Effector memory CD8-positive, alpha-beta T cell (primary cell): ENCODE measurements at regions not wholly inside any gene's neighbourhood (a gene's known extent, or its start where the extent isn't known, plus 50 kb on each side); places are given as distances from the start of the nearest gene placed in this dataset.

Experiments used
- ATAC-seq: fragments of 150-1000 bp; cut with Tn5 transposase; replicated peaks from 2 replicates; pipeline ENCODE4 v1.10.0; 2021; ENCODE audit warnings: mild to moderate bottlenecking, moderate library complexity
- DNase-seq, 3 experiments: peaks; one replicate each; pipeline ENCODE4 v3.0.0; 2021
- H3K27ac Mint-ChIP-seq, 2 donors: one replicate each; pipeline ENCODE4 v1.8.0; 2022; ENCODE audit warnings: mild to moderate bottlenecking in 2 of 2, mixed read lengths in 2 of 2, moderate library complexity in 2 of 2
- H3K27me3 Mint-ChIP-seq, 2 donors: one replicate each; pipeline ENCODE4 v1.8.0; 2022; ENCODE audit warnings: mixed read lengths in 2 of 2
- H3K36me3 Mint-ChIP-seq: one replicate; pipeline ENCODE4 v1.8.0; 2022; ENCODE audit warnings: mild to moderate bottlenecking, moderate library complexity, mixed read lengths; ENCODE audit not compliant: insufficient read depth
- H3K4me1 Mint-ChIP-seq, 2 donors: one replicate each; pipeline ENCODE4 v1.8.0; 2022; ENCODE audit warnings: low read depth in 2 of 2, mixed read lengths in 2 of 2
- H3K4me3 Mint-ChIP-seq, 2 donors: one replicate each; pipeline ENCODE4 v1.8.0; 2022; ENCODE audit warnings: mild to moderate bottlenecking in 2 of 2, mixed read lengths in 2 of 2, moderate library complexity in 2 of 2
- H3K9me3 Mint-ChIP-seq, 2 donors: one replicate each; pipeline ENCODE4 v1.8.0; 2022; ENCODE audit warnings: mixed read lengths in 2 of 2

DNA sequence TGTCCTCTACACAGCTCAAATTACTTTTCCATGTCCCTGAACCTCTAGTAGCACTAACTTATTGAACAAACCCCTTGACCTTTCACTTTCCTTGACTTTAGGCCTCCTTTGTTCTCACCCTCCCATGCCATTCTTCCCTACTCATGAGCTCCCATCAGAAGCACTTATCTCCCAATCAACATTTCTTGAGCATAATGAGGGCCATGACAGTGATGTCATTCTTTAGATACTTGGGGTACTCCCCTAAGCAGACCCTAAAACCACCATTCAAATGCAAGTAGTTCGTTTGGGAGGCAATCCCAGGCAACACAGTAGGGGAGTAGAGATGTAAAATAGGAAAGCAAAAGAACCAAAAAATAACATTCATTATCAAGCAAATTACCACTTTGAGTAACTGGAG lies 115.9 kb upstream of the ARHGAP28 start:
- no peaks in the 10 kb centered on the region for H3K4me1 Mint-ChIP-seq
- DNase-seq (no peak), ATAC-seq (no peak)
- peaks cover 20 to 49% of the 10 kb centered on the region in 2 donors for H3K9me3 Mint-ChIP-seq
- no peaks in the 10 kb centered on the region for H3K27me3 Mint-ChIP-seq
- no peak overlapping the region for H3K27ac Mint-ChIP-seq
- H3K4me3 Mint-ChIP-seq: no peak overlapping the region
- no peaks in the 10 kb centered on the region for H3K36me3 Mint-ChIP-seq

DNA sequence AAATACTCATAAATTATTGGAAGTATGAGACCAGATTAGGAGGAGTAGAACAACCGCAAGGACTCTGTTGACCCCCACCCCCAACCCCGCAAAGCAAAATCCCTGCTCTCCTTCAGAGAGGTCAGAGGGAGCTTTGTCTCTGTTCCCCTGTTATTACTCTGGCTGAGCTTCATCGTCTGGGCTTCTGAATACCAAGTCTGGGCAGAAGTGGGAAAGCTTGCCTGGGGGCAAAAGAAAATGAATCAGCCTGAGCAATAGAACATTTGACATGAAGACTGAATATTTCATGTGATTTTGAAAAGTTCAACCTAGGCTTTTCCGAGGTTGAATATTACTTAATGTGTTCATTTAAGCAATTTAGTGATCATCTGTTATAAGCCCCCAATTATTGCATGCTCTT lies 114.6 kb upstream of the ARHGAP28 start:
- no peak for DNase-seq
- H3K4me3 Mint-ChIP-seq: no peak overlapping the region

DNA sequence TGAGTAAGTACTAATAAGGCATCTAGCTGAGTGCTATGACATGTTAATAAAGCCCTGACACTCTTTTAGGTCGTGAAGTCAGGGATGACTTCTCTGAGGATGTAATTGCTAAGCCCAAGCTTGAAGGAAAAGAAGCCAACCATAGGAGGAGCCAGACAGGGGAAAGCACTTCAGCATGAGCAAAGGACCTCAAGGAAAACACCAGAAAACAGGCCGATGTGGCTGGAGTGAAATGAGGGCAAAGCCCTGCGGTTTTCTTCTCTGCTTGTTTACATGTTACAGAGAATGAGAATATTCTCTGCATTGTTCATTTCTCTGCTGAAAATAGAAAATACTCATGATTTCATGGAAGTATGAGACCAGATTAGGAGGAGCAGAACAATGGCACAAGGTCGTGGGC lies 112.5 kb upstream of the ARHGAP28 start:
- no peak overlapping the region for H3K4me3 Mint-ChIP-seq
- peaks cover 21 to 40% of the 10 kb centered on the region in 2 donors for H3K9me3 Mint-ChIP-seq
- H3K27me3 Mint-ChIP-seq: no peaks in the 10 kb centered on the region
- no peaks in the 10 kb centered on the region for H3K4me1 Mint-ChIP-seq
- ATAC-seq: no peak
- H3K27ac Mint-ChIP-seq: no peak overlapping the region
- no peak for DNase-seq
- no peaks in the 10 kb centered on the region for H3K36me3 Mint-ChIP-seq

More for the DNA sequence above, 114.6 kb upstream of the ARHGAP28 start:
- Mint-ChIP-seq H3K27ac (no peak overlapping the region), H3K9me3 (peaks cover 21 to 52% of the 10 kb centered on the region in 2 donors), H3K36me3 (no peaks in the 10 kb centered on the region), H3K4me1 (no peaks in the 10 kb centered on the region), H3K27me3 (no peaks in the 10 kb centered on the region)
- ATAC-seq: no peak

DNA sequence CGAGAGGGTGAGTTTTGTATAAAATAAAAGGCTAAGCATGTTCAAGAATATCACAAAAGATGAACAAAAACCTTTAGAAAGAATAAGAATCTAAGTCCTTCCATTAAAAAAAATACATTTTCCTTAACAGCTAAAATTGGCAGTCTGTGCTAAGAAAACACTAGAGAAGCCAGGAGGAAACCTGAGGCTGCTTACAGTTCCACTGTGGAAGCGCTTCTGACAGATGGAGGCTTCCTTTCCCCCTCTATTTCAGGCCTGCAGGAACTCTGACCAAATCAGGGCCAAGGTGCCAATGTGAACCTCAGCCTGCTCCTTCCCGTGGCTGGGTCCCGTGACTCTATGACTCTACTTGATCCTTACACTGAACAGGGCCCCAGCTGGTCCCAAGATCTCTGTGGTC lies 108.1 kb upstream of the ARHGAP28 start:
- ATAC-seq: no peak
- Mint-ChIP-seq H3K9me3 (peaks cover 10 to 28% of the 10 kb centered on the region in 2 donors), H3K4me3 (no peak overlapping the region), H3K36me3 (no peaks in the 10 kb centered on the region), H3K27ac (no peak overlapping the region), H3K4me1 (no peaks in the 10 kb centered on the region), H3K27me3 (no peaks in the 10 kb centered on the region)
- no peak for DNase-seq

DNA sequence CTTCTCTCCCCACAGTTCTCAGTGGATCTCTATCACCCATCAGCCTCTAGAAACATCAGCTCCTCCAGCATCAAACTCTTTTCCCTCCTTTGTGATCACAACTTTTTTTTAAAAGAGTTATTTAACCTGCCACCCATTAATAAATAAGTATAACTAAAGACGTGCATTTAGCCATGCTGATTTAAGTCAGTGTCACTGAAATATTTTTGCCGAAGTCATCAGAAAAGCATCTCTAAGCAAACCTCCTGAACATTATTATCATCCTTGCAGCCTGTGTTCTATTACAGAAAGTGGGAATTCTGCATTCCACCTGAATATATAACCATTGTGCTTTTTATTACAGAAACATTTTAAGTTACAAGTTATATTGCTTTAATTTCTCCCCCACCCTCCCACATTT lies 106.2 kb upstream of the ARHGAP28 start:
- DNase-seq (no peak), ATAC-seq (no peak)
- Mint-ChIP-seq H3K27ac (no peak overlapping the region), H3K4me1 (no peaks in the 10 kb centered on the region), H3K27me3 (no peaks in the 10 kb centered on the region), H3K4me3 (no peak overlapping the region), H3K36me3 (no peaks in the 10 kb centered on the region), H3K9me3 (peaks cover 6 to 20% of the 10 kb centered on the region in 2 donors)

DNA sequence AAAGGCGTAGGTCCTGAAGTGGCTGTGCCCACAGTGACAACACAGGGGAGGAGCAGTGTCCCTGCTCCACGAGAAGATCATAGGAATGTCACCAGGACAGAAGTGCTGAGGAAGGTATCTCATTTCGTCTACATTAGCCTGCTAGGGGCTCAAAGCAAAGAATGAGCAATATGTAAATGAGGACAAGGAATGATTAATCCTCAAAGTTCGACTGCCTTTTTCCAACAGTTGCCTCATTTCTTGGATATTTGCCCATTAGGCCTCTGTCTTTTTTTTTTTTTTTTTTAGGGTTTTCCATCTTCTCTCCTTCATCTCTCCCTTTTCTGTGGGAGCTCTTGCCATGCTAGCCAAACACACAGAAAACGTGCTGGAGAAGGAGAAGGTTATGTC lies 105.2 kb upstream of the ARHGAP28 start:
- DNase-seq: no peak
- H3K27me3 Mint-ChIP-seq: no peaks in the 10 kb centered on the region
- H3K36me3 Mint-ChIP-seq: no peaks in the 10 kb centered on the region
- peaks cover 2 to 11% of the 10 kb centered on the region in 2 donors for H3K9me3 Mint-ChIP-seq
- ATAC-seq: no peak
- no peak overlapping the region for H3K27ac Mint-ChIP-seq
- H3K4me1 Mint-ChIP-seq: no peaks in the 10 kb centered on the region
- H3K4me3 Mint-ChIP-seq: no peak overlapping the region

DNA sequence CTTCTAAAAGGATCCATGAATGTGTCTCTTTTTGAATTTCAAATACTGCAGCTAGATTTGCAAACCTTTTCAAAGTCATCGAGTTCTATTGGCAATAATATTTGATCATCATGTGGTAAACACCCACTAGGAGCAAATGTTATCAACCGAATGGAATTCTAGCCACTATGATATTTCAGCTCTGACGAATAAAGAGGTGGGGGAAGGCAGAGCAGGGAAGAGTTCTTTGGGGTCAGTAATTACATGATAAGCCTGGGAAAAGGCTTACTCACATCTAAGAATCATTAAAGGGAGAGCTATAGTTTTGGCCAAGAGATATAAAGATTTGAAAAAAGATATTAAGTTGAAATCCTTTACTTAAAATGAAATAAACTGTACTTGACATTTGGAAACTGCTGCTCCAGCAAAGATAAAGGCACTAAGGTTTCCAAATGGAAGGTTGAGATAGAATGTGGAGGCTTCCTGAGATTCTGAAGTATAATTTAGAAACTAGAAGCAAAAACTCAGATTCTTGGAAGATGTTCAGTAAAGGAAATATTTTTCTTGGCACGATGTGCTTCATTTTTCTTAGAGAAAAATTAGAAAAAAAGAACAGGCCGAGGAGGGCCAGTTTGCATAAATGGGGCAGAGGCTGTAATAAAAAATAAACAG lies 104.7 kb upstream of the ARHGAP28 start:
- no peak for DNase-seq
- no peak overlapping the region for H3K27ac Mint-ChIP-seq
- no peaks in the 10 kb centered on the region for H3K4me1 Mint-ChIP-seq
- H3K27me3 Mint-ChIP-seq: no peaks in the 10 kb centered on the region
- no peaks in the 10 kb centered on the region for H3K36me3 Mint-ChIP-seq
- no peak overlapping the region for H3K4me3 Mint-ChIP-seq
- H3K9me3 Mint-ChIP-seq: peaks cover 2 to 8% of the 10 kb centered on the region in 2 donors
- ATAC-seq: no peak

DNA sequence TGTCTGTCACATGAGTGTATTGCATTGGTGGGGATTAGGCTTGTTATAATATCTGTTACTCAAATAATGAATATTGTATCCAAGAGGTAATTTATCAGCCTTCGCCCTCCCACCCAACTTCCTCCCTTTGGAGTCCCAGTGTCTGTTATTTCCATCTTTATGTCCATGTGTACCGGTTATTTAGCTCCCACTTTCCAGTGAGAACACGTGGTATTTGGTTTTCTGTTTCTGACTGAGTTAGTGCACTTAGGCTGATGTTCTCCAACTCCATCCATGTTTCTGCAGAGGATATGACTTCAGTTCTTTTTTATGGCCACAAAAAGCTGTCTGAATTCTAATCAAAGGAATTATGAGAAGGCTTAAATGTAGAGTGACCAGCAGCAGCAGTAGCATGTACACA lies 104.0 kb upstream of the ARHGAP28 start:
- Mint-ChIP-seq H3K36me3 (no peaks in the 10 kb centered on the region), H3K9me3 (peaks cover 2 to 8% of the 10 kb centered on the region in 2 donors), H3K27me3 (no peaks in the 10 kb centered on the region), H3K4me1 (no peaks in the 10 kb centered on the region), H3K27ac (no peak overlapping the region), H3K4me3 (no peak overlapping the region)
- no peak for ATAC-seq
- no peak for DNase-seq

DNA sequence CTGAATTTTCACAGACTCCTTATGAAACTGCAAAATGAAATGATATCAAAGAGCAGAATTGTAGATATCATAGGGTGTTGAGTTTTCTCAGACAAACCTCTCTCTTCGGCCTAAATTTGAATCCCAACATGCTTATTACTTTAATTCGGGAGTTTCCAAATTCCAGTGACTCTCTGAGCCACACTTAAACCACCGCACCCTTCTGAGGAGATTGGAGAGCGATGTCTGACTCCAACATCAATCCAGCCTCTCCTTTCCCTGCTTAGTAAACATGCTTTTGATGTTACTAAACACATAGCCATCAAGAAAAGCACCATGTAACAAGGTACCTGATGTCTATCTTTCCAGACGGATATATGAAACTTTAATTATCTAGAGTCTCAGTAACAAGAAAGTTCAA lies 103.1 kb upstream of the ARHGAP28 start:
- ATAC-seq (no peak), DNase-seq (no peak)
- H3K27me3 Mint-ChIP-seq: no peaks in the 10 kb centered on the region
- no peak overlapping the region for H3K27ac Mint-ChIP-seq
- H3K9me3 Mint-ChIP-seq: peaks cover 2 to 8% of the 10 kb centered on the region in 2 donors
- H3K4me3 Mint-ChIP-seq: no peak overlapping the region
- no peaks in the 10 kb centered on the region for H3K4me1 Mint-ChIP-seq
- no peaks in the 10 kb centered on the region for H3K36me3 Mint-ChIP-seq

DNA sequence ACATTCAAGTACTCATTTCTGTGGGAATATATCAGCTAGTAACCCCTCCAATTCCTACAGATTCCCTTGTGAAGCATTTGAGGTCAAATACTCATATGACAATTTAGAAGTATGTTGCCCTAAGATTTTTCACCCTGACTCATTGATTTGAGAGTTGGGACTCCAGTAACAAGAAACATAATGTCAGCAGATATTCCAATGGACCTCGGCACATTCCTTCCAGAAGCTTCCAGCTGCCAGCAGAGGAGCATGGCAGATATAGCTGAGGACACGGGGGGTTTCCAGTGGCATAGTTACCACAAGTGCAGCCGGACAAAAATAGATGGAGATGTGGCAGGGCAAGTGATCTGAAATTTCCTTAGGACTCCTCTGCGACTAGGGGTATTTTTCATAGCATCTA lies 101.9 kb upstream of the ARHGAP28 start:
- H3K27ac Mint-ChIP-seq: no peak overlapping the region
- H3K36me3 Mint-ChIP-seq: no peaks in the 10 kb centered on the region
- H3K9me3 Mint-ChIP-seq: peaks cover 2 to 8% of the 10 kb centered on the region in 2 donors
- DNase-seq (no peak), ATAC-seq (no peak)
- H3K27me3 Mint-ChIP-seq: no peaks in the 10 kb centered on the region
- H3K4me3 Mint-ChIP-seq: no peak overlapping the region
- no peaks in the 10 kb centered on the region for H3K4me1 Mint-ChIP-seq

DNA sequence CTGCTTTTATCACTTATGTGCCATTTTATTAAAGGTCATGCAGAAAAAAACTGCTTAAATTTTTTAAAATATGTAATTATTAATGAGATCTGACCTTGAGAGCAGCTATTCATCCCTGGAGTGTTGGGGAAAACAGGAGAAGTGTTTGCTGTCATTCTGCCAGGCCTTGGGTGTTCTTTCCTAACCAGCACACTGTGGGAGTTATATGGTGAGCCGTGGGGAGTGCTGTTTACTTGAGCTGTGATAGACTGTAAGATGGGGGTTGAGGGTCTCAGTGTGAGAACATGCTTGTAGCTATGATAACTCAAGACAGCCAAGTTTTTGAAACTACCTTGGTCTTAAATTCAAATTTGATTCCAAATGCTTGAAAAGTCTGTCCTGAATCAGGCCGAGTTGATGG lies 101.3 kb upstream of the ARHGAP28 start:
- Mint-ChIP-seq H3K27ac (no peak overlapping the region), H3K27me3 (no peaks in the 10 kb centered on the region), H3K36me3 (no peaks in the 10 kb centered on the region), H3K4me1 (no peaks in the 10 kb centered on the region), H3K4me3 (no peak overlapping the region), H3K9me3 (peaks cover 4 to 8% of the 10 kb centered on the region in 2 donors)
- DNase-seq (no peak), ATAC-seq (no peak)

DNA sequence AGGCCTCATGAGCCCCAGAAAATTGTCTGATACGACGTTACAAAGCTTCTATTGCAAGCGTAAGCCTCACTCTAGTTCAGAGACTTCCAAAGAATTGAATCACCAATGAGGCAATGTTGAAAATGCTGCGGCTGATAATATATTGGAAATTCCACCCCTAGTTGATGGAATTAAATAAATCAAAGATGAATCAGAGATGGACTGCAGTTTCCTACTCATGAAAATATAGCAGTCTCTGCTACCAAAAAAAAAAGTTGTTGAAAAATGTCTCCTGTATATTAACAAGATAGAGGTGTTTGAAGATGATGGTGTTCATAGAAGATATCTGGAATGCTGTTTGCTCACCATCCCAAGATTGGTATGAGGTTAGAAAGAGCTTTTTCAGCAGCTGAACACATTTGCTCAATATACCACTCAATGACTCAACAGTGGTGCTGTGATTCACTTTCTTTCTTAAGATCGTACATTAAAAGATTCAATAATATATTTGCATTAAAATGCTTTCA lies 99.8 kb upstream of the ARHGAP28 start:
- no peaks in the 10 kb centered on the region for H3K27me3 Mint-ChIP-seq
- no peak overlapping the region for H3K27ac Mint-ChIP-seq
- H3K36me3 Mint-ChIP-seq: no peaks in the 10 kb centered on the region
- ATAC-seq (no peak), DNase-seq (no peak)
- H3K9me3 Mint-ChIP-seq: peaks cover 4 to 5% of the 10 kb centered on the region in 2 donors
- H3K4me3 Mint-ChIP-seq: no peak overlapping the region
- no peaks in the 10 kb centered on the region for H3K4me1 Mint-ChIP-seq

DNA sequence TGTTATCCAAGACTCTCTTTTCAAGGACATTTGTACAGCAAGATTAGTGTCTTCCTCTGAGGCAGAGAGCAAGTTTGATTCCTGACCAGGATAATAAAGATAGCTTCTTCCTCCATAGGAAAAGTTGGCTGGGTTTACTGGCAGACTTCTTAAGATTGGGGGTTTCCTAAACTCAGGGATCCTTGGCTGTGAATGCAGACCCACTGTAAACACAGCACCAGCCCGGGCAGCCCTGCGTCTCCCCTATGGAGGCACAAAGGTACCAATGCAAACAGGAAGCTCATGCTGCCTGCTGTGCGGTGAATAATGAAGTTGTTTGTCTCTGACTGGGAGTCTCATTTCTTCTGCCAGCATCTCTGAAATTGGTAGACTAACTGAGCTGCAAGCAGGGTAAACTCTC lies 96.2 kb upstream of the ARHGAP28 start:
- Mint-ChIP-seq H3K4me3 (no peak overlapping the region), H3K27ac (no peak overlapping the region), H3K4me1 (no peaks in the 10 kb centered on the region), H3K27me3 (no peaks in the 10 kb centered on the region), H3K9me3 (peaks cover 8 to 13% of the 10 kb centered on the region in 2 donors), H3K36me3 (no peaks in the 10 kb centered on the region)
- DNase-seq (no peak), ATAC-seq (no peak)

DNA sequence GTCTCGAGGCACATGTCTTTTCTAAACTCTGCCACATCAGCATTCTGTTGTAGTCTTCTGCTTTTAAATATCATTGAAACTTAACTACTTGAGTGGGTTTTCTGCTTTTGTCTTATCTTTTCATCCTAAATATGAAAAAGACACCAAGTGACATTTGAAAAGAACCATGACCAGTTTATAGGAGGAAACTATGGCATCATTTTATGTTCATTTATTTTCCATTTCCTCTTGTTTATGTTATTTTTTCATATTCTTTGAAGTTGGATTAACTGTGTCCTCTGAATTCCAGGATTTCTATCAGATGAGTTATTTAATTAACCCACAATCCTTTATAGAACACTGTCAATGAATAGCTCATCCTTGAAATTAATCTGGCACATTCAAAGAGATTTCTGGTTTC lies 93.4 kb upstream of the ARHGAP28 start:
- no peaks in the 10 kb centered on the region for H3K4me1 Mint-ChIP-seq
- H3K27ac Mint-ChIP-seq: no peak overlapping the region
- DNase-seq (no peak), ATAC-seq (no peak)
- no peak overlapping the region for H3K4me3 Mint-ChIP-seq
- no peaks in the 10 kb centered on the region for H3K27me3 Mint-ChIP-seq
- peaks cover 8 to 13% of the 10 kb centered on the region in 2 donors for H3K9me3 Mint-ChIP-seq
- no peaks in the 10 kb centered on the region for H3K36me3 Mint-ChIP-seq
